GM23338 (cell line): ENCODE measurements at regions not wholly inside any gene's neighbourhood (a gene's known extent, or its start where the extent isn't known, plus 50 kb on each side); places are given as distances from the start of the nearest gene placed in this dataset.

ENCODE experiments used
- ATAC-seq: fragments of 200-7000 bp; cut with Tn5 transposase; 3 replicates; pipeline ENCODE4 v1.9.1; 2020
- DNase-seq: peaks from one replicate; pipeline ENCODE4 v3.0.0-alpha.2; 2015; ENCODE audit warnings: low spot score
- H2AFZ ChIP-seq: fragments of 200-600 bp; sonication (generic); 2 replicates; pipeline ENCODE4 v1.8.0; 2016; ENCODE audit warnings: antibody characterized with exemption, mild to moderate bottlenecking, moderate library complexity
- H3F3A ChIP-seq: fragments of 200-600 bp; sonication (generic); replicated peaks from 2 replicates; pipeline ENCODE4 v1.8.0; 2017; ENCODE audit warnings: antibody characterized with exemption, mixed run types, low read depth
- H3K27ac ChIP-seq: fragments of 200-600 bp; sonication (generic); 2 replicates; pipeline ENCODE4 v1.6.1; 2016; ENCODE audit warnings: low read depth
- H3K27me3 ChIP-seq: fragments of 200-600 bp; sonication (generic); 2 replicates; pipeline ENCODE4 v1.8.0; 2016; ENCODE audit warnings: mild to moderate bottlenecking, mixed run types, moderate library complexity; ENCODE audit not compliant: insufficient read depth
- H3K36me3 ChIP-seq: fragments of 200-600 bp; sonication (generic); 2 replicates; pipeline ENCODE4 v1.8.0; 2016; ENCODE audit warnings: mild to moderate bottlenecking; ENCODE audit not compliant: insufficient read depth
- H3K4me1 ChIP-seq: fragments of 200-600 bp; sonication (generic); 2 replicates; pipeline ENCODE4 v1.8.0; 2016; ENCODE audit warnings: mild to moderate bottlenecking, moderate library complexity; ENCODE audit not compliant: insufficient read depth
- H3K4me2 ChIP-seq: fragments of 200-600 bp; sonication (generic); 2 replicates; pipeline ENCODE4 v1.7.1; 2017; ENCODE audit warnings: mixed run types
- H3K4me3 ChIP-seq: fragments of 200-600 bp; sonication (generic); 2 replicates; pipeline ENCODE4 v1.6.1; 2016; ENCODE audit warnings: mixed run types
- H3K79me2 ChIP-seq: fragments of 200-600 bp; sonication (generic); replicated peaks from 2 replicates; pipeline ENCODE4 v1.8.0; 2017; ENCODE audit warnings: mild to moderate bottlenecking; ENCODE audit not compliant: insufficient read depth
- H3K9me2 ChIP-seq: fragments of 200-600 bp; sonication (generic); 2 replicates; pipeline ENCODE4 v1.8.0; 2017; ENCODE audit not compliant: insufficient read depth
- H4K20me1 ChIP-seq: fragments of 200-600 bp; sonication (generic); replicated peaks from 2 replicates; pipeline ENCODE4 v1.8.0; 2017; ENCODE audit warnings: mild to moderate bottlenecking; ENCODE audit not compliant: insufficient read depth
- H3K27ac Mint-ChIP-seq: 2 replicates; pipeline ENCODE4 v1.8.0; 2020; ENCODE audit warnings: inconsistent platforms, mild to moderate bottlenecking, moderate library complexity, mixed read lengths
- H3K27me3 Mint-ChIP-seq: 3 replicates; pipeline ENCODE4 v1.8.0; 2022; ENCODE audit warnings: low read depth, mild to moderate bottlenecking, moderate library complexity, mixed read lengths, inconsistent platforms; ENCODE audit not compliant: insufficient read depth, poor library complexity
- H3K36me3 Mint-ChIP-seq: 3 replicates; pipeline ENCODE4 v1.8.0; 2021; ENCODE audit warnings: low read depth, mild to moderate bottlenecking, inconsistent platforms, moderate library complexity, mixed read lengths
- H3K4me1 Mint-ChIP-seq: 3 replicates; pipeline ENCODE4 v1.8.0; 2020; ENCODE audit warnings: mild to moderate bottlenecking, inconsistent platforms, mixed read lengths
- H3K4me3 Mint-ChIP-seq: 3 replicates; pipeline ENCODE4 v1.8.0; 2021; ENCODE audit warnings: moderate library complexity, mild to moderate bottlenecking, inconsistent platforms, mixed read lengths
- H3K9me3 Mint-ChIP-seq: 3 replicates; pipeline ENCODE4 v1.8.0; 2020; ENCODE audit warnings: moderate library complexity, mild to moderate bottlenecking, inconsistent platforms, mixed read lengths
- CREB1 ChIP-seq: fragments of 250-450 bp; sonication (Bioruptor Pico); IDR thresholded peaks from 2 replicates; pipeline ENCODE4 v1.5.0; 2020; ENCODE audit warnings: low read depth, mild to moderate bottlenecking, moderate library complexity
- ETS1 ChIP-seq: IDR thresholded peaks from 2 replicates; pipeline ENCODE4 v1.6.1; 2016; ENCODE audit warnings: antibody characterized with exemption
- EZH2 ChIP-seq: fragments of 200-600 bp; sonication (generic); IDR thresholded peaks from one replicate; pipeline ENCODE4 v1.8.0; 2017; ENCODE audit warnings: antibody characterized with exemption, mild to moderate bottlenecking, low read depth; ENCODE audit not compliant: unreplicated experiment
- EZH2phosphoT487 ChIP-seq: fragments of 200-600 bp; sonication (generic); IDR thresholded peaks from one replicate; pipeline ENCODE4 v1.8.1; 2018; ENCODE audit warnings: antibody characterized with exemption; ENCODE audit not compliant: unreplicated experiment
- JUNB ChIP-seq: IDR thresholded peaks from one replicate; pipeline ENCODE4 v1.6.1; 2016; ENCODE audit warnings: antibody characterized with exemption; ENCODE audit not compliant: unreplicated experiment
- NANOG ChIP-seq: IDR thresholded peaks from 2 replicates; pipeline ENCODE4 v1.6.1; 2016; ENCODE audit warnings: antibody characterized with exemption, borderline replicate concordance
- POLR2AphosphoS5 ChIP-seq: IDR thresholded peaks from 2 replicates; pipeline ENCODE4 v1.6.1; 2016; ENCODE audit warnings: antibody characterized with exemption, low read depth
- REST ChIP-seq: IDR thresholded peaks from one replicate; pipeline ENCODE4 v1.6.1; 2018; ENCODE audit warnings: antibody characterized with exemption; ENCODE audit not compliant: unreplicated experiment
- STAT1 ChIP-seq: IDR thresholded peaks from one replicate; pipeline ENCODE4 v1.6.1; 2016; ENCODE audit warnings: antibody characterized with exemption; ENCODE audit not compliant: unreplicated experiment
- ZNF114 ChIP-seq: fragments of 250-450 bp; sonication (Bioruptor Pico); IDR thresholded peaks from 2 replicates; pipeline ENCODE4 v1.5.0; 2020; ENCODE audit warnings: mild to moderate bottlenecking, moderate library complexity
- ZNF331 ChIP-seq: fragments of 250-450 bp; sonication (Bioruptor Pico); IDR thresholded peaks from 2 replicates; pipeline ENCODE4 v1.5.0; 2020; ENCODE audit warnings: low read depth, mild to moderate bottlenecking, moderate library complexity

- Mint-ChIP-seq H3K27ac (no peak overlapping the region), H3K36me3 (peaks cover 19% of the 10 kb centered on the region)
Observed at GRCh38 chr2:221073326-221074049, 498.6 kb downstream of the EPHA4 start.

DNA sequence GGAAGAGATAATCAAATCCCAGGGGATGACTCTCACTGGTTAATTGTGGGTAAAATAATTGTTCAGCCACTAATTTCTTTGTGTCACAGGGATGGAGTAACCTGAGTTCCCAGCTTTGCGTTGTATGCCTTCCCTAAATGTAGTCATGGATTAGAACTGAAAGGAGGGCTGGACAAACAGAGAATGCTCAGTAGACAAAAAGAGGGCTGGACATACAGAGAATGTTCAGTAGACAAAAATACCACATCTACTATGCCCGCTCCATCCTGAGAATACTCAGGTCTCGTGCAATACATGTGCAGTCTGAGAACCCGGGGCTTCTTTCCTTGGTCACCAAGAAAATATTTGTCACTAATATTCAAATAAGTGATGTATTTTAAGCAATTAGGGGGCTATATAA lies 497.9 kb downstream of the EPHA4 start:
- Histone ChIP-seq H3F3A (no peaks in the 10 kb centered on the region), H4K20me1 (no peaks in the 10 kb centered on the region), H3K4me2 (no peak overlapping the region), H3K9me2 (0 out of 2 replicates have a peak, but pooled peaks cover 3% of the 10 kb centered on the region), H3K4me1 (no peaks in the 10 kb centered on the region), H3K27ac (no peak overlapping the region), H3K79me2 (no peaks in the 10 kb centered on the region), H3K27me3 (no peaks in the 10 kb centered on the region), H2AFZ (no peak overlapping the region), H3K36me3 (no peaks in the 10 kb centered on the region), H3K4me3 (no peak overlapping the region)
- ATAC-seq (no peak), DNase-seq (no peak)
- Mint-ChIP-seq H3K27ac (no peak overlapping the region), H3K36me3 (peaks cover 19% of the 10 kb centered on the region), H3K27me3 (no peaks in the 10 kb centered on the region), H3K4me1 (no peaks in the 10 kb centered on the region), H3K4me3 (no peak overlapping the region), H3K9me3 (peaks cover 24% of the 10 kb centered on the region)
- TF ChIP-seq EZH2phosphoT487 (no peak), POLR2AphosphoS5 (no peak), REST (no peak), JUNB (no peak), EZH2 (no peak), ETS1 (no peak), CREB1 (CRISPR knock-in tag) (no peak), STAT1 (no peak), NANOG (no peak), ZNF331 (CRISPR knock-in tag) (no peak), ZNF114 (CRISPR knock-in tag) (no peak)

More at GRCh38 chr2:221073326-221074049, 498.6 kb downstream of the EPHA4 start:
- H3K9me3 Mint-ChIP-seq, result peaks cover 24% of the 10 kb centered on the region
- Histone ChIP-seq H3K4me2 (no peak overlapping the region), H3K4me3 (no peak overlapping the region), H3K27ac (no peak overlapping the region), H3K36me3 (no peaks in the 10 kb centered on the region), H3K27me3 (no peaks in the 10 kb centered on the region), H2AFZ (no peak overlapping the region), H3K79me2 (no peaks in the 10 kb centered on the region), H3F3A (no peaks in the 10 kb centered on the region), H3K9me2 (0 out of 2 replicates have a peak, but pooled peaks cover 3% of the 10 kb centered on the region), H3K4me1 (no peaks in the 10 kb centered on the region), H4K20me1 (no peaks in the 10 kb centered on the region)
- no peaks in the 10 kb centered on the region for H3K27me3 Mint-ChIP-seq
- no peak for DNase-seq
- ATAC-seq, result no peak
- no peaks in the 10 kb centered on the region for H3K4me1 Mint-ChIP-seq
- no peak overlapping the region for H3K4me3 Mint-ChIP-seq
- TF ChIP-seq ZNF114 (CRISPR knock-in tag) (no peak), POLR2AphosphoS5 (no peak), ETS1 (no peak), EZH2 (no peak)
